Mammary epithelial cell (primary cell): ENCODE measurements at regions not wholly inside any gene's neighbourhood (a gene's known extent, or its start where the extent isn't known, plus 50 kb on each side); places are given as distances from the start of the nearest gene placed in this dataset.

ENCODE experiments used
- EZH2 ChIP-seq: IDR thresholded peaks from 2 replicates; pipeline ENCODE4 v1.6.1; 2012; ENCODE audit warnings: low read length, inconsistent platforms, borderline replicate concordance
- TF ChIP-seq, protein P1 (sequence below), 2 donors: IDR thresholded peaks in 1 of 2; conservative IDR thresholded peaks in 1 of 2; 2 replicates each; pipeline ENCODE4 v1.5.1; 2011 to 2012; ENCODE audit warnings: inconsistent platforms in 2 of 2, low read length in 2 of 2, mild to moderate bottlenecking in 2 of 2, control low read depth in 1 of 2, low read depth in 1 of 2; ENCODE audit not compliant: insufficient read depth in 1 of 2; ENCODE audit errors: extremely low read depth in 1 of 2

GRCh38 chr11:23976426-23976825 lies 520.4 kb upstream of the LUZP2 start:
- TF ChIP-seq, protein P1, sequence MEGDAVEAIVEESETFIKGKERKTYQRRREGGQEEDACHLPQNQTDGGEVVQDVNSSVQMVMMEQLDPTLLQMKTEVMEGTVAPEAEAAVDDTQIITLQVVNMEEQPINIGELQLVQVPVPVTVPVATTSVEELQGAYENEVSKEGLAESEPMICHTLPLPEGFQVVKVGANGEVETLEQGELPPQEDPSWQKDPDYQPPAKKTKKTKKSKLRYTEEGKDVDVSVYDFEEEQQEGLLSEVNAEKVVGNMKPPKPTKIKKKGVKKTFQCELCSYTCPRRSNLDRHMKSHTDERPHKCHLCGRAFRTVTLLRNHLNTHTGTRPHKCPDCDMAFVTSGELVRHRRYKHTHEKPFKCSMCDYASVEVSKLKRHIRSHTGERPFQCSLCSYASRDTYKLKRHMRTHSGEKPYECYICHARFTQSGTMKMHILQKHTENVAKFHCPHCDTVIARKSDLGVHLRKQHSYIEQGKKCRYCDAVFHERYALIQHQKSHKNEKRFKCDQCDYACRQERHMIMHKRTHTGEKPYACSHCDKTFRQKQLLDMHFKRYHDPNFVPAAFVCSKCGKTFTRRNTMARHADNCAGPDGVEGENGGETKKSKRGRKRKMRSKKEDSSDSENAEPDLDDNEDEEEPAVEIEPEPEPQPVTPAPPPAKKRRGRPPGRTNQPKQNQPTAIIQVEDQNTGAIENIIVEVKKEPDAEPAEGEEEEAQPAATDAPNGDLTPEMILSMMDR (conservative IDR thresholded peaks at IDR 0.05 in 1 of 2, IDR thresholded peaks at IDR 0.05 in 1 of 2; ENCODE audit: extremely low read depth in 1 of 2, insufficient read depth in 1 of 2, low read depth in 1 of 2, low read length in 2 of 2) = no peak
- no peak for TF ChIP-seq EZH2
